GM10248 (cell line): ENCODE measurements at regions not wholly inside any gene's neighbourhood (a gene's known extent, or its start where the extent isn't known, plus 50 kb on each side); places are given as distances from the start of the nearest gene placed in this dataset.

Experiments
- CTCF ChIA-PET: fragments of 300-600 bp; sonication (Branson Sonifier 250); formaldehyde crosslinking; extraction: SDS; loops from one replicate; lab custom pipeline; 2021; ENCODE audit warnings: antibody characterized with exemption; lab: Yijun Ruan, JAX
- POLR2A ChIA-PET: fragments of 350-650 bp; sonication (Branson Sonifier 250); formaldehyde crosslinking; extraction: SDS; loops from one replicate; lab custom pipeline; 2020; ENCODE audit warnings: antibody characterized with exemption; lab: Yijun Ruan, JAX
- DNase-seq: peaks from one replicate; pipeline ENCODE4 v3.0.0; 2012; ENCODE audit errors: extremely low spot score
- CTCF ChIP-seq: IDR thresholded peaks from 2 replicates; pipeline ENCODE4 v1.5.1; 2012; ENCODE audit warnings: mild to moderate bottlenecking, low read depth; ENCODE audit errors: extremely low read depth, missing control alignments, control extremely low read depth

- DNase-seq = no peak
- ChIA-PET POLR2A (no interaction called here), CTCF (no interaction called here)
- TF ChIP-seq CTCF = no peak
These were observed 550.3 kb downstream of the FSCB start for GRCh38 chr14:43956741-43957140.

GRCh38 chr14:43949400-43949799, 557.7 kb downstream of the FSCB start:
- no peak for TF ChIP-seq CTCF
- CTCF ChIA-PET = no interaction called here
- DNase-seq = no peak
- POLR2A ChIA-PET = no interaction called here

- ChIA-PET POLR2A (no interaction called here), CTCF (interaction anchor here (1.0 to 1.1 kb wide), 2 partner anchors 13 to 43 kb away, joined by 3 to 4 read pairs; no protein-coding TSS in a partner anchor)
- no peak for TF ChIP-seq CTCF
- DNase-seq = no peak
These were observed 567.2 kb downstream of the FSCB start for GRCh38 chr14:43939836-43940235.

GRCh38 chr14:43938588-43939281, 568.3 kb downstream of the FSCB start:
- TF ChIP-seq CTCF = no peak
- POLR2A ChIA-PET = no interaction called here
- CTCF ChIA-PET = no interaction called here

GRCh38 chr14:43937001-43937400, 570.1 kb downstream of the FSCB start:
- DNase-seq = no peak
- CTCF ChIA-PET = no interaction called here

More at GRCh38 chr14:43938588-43939281, 568.3 kb downstream of the FSCB start:
- no peak for DNase-seq

GRCh38 chr14:43934102-43934501, 573.0 kb downstream of the FSCB start:
- no peak for DNase-seq
- POLR2A ChIA-PET = no interaction called here
- CTCF ChIA-PET = no interaction called here
- TF ChIP-seq CTCF = no peak

More at GRCh38 chr14:43937001-43937400, 570.1 kb downstream of the FSCB start:
- TF ChIP-seq CTCF = no peak
- POLR2A ChIA-PET = no interaction called here
